CD4-positive, alpha-beta T cell treated with Interleukin-21 for 1 hour (primary cell): ENCODE measurements at regions not wholly inside any gene's neighbourhood (a gene's known extent, or its start where the extent isn't known, plus 50 kb on each side); places are given as distances from the start of the nearest gene placed in this dataset.
"Not testable (repeated sequence)": the region's sequence is repeated elsewhere in the genome, so short reads cannot be mapped to it uniquely, and the experiment has no call there.

Experiments
- DNase-seq: peaks from one replicate; pipeline ENCODE4 v3.0.0-alpha.2; 2020

DNA sequence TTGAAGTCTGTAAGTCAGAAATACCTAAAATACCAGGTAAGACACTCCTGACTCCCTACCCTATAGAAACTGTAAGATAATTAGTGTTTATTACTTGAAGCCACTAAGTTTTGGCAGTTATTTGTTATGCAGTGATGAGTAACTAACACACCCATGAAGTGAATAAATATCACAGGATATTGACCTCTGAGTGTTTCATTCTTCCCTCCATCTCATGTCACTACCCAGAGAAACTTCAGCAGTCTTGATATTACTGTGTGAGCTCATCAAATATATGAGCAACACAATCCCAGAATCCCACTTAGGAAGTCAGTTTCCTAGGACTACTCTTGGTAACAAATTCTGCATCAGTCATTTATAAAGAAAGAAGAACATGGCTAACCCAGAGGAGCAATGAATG lies 529.7 kb downstream of the FBXO15 start:
- no peak for DNase-seq

DNA sequence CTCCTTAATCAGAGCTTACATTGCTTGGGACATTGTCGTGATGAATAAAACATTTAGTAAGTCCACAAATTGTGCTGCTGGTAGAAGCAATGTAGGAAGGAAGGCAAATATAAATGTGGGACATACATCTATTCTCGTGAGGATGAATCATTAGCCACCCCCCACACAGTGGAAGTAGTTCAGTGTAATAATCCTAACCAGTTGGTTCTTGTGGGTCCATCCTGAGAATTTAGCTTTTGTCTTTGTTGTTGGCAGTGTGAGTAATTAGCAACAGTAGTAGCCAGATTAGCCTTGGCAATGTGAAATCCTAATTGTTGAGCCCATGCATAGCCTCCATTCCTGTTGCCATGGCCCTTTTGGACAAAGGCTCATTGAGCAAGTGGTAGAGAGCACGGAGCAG lies 532.1 kb downstream of the FBXO15 start:
- DNase-seq = no peak

DNA sequence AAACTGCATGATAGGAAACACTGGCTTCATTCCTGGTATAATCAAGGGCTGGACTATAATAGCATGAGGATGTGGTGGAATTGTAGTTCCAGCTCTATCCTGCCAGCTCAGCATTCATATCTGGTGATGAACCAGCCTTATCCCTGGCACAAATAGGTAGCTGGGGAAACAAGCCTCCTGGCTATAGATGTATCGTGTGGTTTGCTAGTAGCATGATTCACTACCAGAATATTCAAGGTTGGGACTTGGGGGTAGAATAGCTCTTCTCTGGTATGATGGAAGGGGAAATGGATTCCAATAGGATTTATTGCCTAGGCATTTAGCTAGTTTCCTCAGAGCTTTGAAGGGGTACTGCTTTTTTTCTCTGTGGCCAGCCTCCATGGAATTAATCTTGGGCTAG lies 532.8 kb downstream of the FBXO15 start:
- DNase-seq = no peak

DNA sequence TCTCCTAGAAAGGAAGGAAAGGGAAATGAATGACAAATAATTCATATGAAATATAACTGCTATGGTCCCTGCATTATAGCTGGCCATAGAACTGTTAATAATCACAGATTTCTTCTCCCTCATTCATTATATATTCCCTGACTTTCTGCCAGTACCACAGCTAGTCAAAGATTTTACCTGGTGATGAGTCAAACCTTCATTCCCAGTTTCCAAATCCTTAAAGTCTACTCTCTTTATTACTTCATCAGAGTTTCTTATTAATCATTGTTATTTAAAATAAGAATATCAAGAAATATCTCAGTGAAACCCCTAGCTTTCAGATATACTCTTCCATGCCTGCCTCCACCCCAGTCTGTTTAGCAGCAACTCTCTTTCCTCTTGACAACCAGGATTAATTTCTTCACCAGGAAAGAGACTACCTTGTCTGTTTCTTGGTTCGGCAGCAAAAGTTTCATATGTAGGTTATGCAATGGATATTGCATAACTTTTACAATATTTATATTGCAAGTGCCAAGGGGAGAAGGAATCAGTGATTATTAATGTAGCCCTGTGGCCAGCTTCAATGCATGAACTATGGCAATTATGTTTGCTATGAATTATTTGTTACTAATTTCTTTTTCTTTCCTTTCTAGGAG lies 533.8 kb downstream of the FBXO15 start:
- no peak for DNase-seq

DNA sequence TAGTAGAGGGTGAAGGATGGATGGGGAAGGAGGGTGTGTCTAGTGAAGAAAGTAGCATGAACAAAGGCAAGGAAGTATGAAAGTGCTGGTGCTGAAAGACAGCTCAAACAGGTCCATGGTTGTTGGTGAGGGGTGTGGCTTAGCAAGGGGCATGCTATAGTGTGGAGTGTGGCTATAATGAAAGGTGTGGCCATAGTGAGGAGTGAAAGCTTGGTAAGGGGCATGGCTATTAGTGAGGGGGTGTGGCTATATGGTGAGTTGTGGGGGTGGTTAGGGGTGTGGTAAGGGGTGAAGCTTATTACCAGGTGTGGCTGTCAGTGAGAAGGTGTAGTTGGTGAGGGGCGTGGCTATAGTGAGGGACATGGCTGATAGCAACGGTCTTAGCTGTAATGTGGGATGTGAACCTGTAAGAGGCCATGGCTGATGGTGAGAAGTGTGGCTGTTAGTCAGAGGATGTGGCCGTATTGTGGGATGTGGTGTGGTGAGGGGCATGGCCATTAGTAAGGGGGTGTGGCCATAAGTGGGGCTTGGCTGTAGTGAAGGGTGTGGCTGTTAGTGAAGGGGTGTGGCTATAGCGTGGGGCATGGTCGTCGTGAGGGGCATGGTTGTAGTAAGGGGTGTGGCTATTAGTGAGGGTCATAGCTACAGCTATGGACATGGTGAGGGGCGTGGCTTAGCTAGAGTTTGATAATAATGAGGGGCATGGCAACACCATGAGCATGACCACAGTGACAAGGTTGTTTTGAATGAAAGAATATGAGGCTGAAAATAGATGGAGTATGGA lies 549.6 kb downstream of the FBXO15 start:
- DNase-seq = no peak

DNA sequence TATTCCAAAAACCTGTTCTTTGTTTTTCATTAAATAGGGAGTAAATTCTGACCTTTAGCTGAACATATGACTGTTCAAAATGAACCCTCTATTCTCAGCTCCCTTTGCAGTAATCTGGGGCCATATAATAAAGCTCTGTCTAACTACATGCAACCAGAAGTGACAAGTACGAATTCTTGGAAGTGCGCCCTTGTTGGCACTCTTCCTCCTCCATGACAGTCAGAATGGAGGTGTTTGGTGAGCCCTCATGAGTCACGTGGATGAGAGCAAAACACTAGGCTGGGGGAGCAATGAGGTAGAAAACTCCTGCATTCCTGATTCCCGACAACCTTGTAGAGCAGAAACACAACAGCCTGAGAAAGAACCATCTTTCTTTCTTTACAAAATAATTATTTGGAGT lies 552.9 kb downstream of the FBXO15 start:
- DNase-seq = no peak

DNA sequence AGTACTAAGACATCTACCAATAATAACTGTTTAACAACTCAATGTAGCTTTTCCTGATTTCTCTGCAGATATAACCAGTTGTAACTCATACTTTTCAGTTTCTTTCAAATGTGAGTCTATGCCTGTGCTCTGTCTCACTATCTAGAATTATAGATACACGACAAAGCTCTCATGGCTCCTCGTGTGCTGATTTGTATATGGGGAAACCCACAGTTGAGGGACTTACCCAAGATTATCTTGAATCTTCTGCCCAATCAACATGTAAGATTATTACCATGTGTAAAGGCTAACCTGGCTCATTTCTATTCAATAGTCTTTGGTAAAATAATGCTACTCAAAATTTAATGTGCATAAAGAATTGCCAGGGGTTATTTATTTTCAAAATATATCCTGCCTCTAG lies 554.4 kb downstream of the FBXO15 start:
- DNase-seq = no peak

DNA sequence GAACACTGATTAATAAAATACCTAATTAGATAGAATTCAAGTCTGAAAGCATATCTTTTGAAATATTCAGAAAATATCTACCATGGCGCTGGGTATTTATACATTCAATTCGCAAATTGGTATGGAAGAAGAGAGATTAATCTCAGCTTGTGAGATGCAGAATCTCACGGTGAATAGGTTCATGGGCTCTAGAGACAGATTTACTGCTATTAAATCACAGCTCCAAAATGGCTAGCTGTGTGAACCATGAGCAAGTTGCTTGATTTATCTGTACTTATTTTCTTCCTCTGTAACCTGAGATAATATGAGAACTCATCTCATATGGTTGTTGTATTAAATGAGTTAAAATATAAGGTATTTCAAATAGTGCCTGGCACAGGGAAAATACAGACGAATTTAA lies 556.7 kb downstream of the FBXO15 start:
- no peak for DNase-seq

DNA sequence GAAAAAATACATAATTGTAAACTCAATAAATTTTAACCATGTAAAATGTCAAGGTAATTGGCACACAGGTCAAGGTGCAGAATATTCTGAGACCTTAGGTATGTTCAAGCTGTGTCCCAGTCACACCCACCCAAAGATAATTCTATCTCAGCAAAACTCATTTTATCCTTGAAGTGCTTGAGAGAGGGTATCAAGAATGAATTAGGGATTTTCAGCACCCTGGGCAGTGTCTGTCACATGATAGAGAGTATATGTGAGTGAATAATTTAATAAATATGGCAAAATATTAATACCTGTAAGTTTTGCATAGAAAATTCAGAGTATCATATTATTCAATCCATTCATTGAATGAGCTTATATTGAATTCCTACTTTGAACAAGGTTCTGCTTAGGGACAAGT lies 567.9 kb downstream of the FBXO15 start:
- DNase-seq = no peak

DNA sequence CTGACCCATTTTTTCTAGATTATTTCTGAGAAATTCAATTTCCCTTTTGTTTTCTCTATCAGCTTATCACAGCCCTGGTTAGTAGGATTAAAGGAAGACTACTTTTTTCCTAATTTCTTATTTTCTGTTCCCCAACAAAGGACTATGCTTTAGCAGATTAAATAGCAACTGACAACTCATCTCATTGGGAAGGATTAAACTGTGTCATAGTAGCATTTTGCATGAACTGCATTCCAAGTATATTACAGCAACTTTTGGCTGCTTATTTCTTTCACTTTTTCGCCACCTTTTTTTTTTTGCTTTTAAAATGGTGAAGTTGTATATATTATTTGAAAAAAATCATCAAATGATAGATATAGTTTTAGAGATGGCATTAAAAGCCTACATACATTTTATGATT lies 570.3 kb downstream of the FBXO15 start:
- no peak for DNase-seq

DNA sequence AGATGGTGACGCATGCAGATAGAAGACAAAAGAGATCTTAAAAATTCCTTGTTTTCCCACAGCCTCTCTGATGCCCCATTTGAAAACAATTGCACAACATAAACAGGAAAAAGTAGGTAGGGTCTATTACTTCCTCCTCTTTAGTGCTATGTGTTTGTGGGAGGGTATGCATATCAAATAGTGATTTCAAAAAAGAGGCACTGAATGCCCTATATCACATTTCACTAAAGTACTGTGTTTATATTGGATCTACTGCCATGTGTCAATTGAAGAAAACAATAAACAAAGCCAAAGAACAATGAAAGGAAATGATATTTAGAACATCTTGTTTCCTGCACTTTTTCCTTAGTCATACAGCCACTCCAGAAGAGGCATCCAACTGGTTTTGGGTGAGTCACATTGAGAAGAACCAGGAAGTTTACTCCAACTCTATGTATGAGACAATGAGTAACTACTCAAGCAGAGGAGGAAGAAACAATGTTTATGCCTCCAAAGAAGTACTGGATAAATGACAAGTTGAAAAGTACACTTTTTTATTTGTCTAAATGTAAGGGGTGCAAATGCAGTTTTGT lies 583.6 kb downstream of the FBXO15 start:
- DNase-seq = no peak

DNA sequence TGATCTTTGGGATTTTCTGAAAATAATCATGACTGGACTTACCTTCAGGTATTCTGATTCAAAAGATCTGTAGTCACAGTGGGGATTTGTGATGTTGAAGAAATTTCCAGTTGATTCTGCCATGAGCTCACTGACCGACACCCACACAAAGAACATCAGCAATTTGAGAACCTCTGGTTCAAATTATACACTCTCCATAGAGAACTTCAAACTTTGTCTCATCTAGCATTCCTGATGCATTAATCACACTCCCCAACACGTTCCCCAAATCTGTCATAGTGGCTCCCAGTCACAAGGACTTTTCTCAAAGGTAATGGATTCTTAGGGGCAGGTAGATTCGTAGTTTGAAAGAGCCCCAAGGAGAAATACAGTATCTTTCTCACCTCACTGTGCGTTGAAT lies 584.3 kb downstream of the FBXO15 start:
- DNase-seq = no peak

DNA sequence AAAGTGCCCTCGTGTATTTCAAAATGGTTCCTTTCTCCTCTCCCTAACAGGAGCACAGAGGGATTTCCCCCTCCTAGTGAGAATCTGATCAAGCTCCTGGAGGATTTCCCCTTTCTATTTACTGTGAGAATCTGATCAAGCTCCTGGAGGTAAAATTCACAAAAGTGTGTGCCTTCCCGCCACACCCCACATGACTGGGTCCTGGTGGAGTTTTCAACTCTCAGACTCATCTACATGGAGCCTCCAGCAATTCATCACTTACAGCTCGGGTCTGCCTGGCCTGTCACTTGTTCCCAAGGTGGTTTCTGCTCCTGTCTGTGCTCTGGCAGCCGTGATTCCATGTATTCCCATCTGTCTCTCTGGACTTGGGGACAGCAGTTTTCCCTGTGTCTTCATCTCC lies 590.7 kb downstream of the FBXO15 start:
- DNase-seq = no peak

DNA sequence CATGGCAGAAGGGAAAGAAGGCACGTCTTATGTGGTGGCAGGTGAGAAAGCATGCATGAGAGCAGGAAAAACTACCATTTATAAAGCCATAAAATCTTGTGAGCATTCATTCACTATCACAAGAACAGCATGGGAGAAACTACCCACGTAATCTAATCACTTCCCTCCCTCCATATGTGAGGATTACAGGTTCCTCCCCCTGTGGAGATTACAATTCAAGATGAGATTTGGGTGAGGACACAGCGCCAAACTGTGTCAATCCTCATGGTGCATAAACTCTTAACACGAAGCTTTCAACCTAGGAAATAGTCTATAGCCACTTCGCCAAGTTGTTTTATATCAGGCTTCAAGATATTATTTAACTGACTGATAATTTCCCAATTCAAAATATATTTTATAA lies 595.5 kb downstream of the FBXO15 start:
- DNase-seq = no peak

DNA sequence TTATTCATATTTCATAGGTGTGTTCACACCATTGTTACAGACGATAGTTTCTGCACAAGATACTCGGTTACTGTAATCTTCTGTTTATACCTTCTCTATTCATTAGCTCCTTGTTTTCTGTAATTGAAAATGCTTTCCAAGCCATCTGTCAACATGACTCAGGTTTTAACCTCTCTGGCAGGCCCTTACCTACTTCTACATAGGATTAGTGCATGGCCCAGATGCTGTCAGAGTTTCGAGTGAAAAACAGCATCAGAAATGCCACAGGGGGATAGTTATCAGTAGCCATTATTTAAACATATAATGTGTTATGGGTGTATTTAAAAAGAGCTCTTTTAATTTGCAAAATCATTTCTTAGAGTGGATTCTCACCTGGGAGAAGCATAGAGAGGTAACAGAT lies 596.4 kb downstream of the FBXO15 start:
- no peak for DNase-seq

DNA sequence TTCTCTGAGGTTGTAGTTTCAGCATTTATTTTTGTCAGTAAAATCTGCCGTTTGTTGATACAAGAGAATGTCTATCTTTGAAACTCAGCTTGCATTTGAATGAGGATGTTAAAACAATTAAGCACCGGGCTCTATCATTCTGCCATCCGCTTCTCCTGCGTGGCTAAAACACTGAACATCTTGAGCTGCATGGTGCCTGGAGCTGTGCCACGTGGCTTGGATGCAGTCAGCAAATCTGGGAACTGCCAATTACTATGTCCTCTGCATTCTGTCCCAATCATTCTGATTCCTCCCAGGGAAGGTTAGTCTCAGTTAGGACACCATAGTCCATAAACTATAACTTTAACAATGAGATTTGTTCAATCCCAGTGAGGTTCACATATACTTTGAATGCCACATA lies 598.4 kb downstream of the FBXO15 start:
- DNase-seq = no peak

DNA sequence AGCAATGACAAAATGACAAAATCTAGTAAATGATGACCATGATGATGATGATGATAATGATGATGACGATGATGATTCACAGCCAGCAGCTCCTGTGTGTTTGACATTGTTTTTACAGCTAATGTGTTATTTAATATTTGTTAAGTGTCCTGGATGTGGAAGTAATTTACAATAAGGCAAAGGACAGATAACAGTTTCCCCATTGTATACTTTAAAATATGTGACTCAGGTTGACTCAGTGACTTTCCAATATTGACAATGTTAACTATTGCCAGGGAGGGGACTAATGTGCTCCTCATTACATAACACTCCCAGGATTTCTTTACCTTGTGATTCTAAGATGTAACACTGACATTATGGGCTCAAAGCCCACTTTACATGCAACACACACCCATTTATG lies 602.2 kb downstream of the FBXO15 start:
- no peak for DNase-seq

DNA sequence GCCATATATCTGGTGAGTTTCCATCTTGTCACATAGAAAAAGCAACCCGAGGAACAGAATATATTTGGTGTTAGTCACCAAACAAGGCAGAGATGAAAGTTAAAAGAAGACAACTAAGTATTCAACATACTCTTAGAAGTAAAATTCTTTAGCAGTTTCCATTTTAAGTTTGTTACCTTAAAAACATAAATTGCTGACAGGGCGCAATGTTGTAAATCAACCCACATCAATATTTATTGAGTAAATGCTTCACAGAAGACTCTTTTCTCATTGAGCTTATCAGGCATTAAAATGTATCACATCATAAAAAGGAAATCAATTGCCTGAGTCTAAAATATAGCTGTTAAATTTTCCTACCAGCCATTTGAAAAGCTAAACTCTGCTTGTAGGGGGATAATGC lies 603.0 kb downstream of the FBXO15 start:
- DNase-seq = no peak

DNA sequence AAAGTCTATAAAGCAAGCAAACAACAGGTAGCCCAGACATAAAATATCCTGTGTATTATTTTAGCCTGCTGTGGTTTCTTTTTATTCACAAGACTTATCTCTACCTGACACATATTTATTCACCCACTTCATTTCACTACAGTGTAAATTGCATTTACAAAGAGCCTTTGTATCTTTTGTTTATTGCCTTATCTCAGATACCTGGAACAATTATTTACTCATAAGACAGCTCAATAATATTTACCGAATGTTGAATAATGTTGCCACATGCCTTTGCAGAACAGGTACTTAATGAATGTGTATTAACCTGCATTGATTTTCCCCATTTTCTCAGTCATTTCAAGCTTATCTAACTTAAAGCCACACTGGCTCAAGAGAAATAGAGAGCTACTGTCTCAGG lies 603.6 kb downstream of the FBXO15 start:
- DNase-seq = no peak

DNA sequence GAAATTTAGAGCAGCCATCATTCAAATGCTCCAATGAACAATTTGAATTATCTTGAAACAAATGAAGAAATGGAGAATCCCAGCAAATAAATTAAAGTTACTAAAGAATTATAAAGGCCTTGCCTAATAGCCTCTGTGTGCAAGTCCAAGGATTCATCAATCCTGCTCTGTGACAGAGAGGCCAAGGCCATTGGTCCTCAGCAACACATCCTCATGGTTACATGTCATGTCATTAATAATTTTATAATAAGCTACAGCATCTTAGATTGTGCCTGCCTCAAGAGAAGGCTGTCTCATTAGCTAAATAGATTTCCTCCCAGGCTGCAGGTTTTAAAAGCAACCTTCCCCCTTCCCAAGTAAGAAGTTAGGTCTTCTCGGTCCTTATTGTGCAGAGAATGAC lies 611.6 kb downstream of the FBXO15 start:
- DNase-seq = no peak

DNA sequence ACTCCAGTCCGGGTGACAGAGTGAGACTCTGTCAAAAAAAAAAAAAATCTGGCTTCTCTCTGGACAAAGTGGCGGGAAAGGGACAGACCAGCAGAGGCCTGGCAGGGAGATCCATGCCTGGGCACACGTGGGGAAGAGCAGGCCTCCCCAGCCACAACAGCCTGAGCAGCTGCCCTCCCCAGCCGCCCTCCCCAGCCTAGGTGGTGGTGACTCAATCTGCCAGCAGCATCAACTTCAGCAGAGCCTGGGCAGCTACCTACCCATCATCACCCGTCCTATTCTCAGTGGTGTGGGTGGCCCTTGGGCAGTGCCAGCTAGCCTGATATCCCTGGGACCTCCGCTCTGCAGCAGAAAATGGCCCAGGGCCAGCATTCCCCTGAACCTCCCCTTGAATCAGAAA lies 612.4 kb downstream of the FBXO15 start:
- DNase-seq = no peak

DNA sequence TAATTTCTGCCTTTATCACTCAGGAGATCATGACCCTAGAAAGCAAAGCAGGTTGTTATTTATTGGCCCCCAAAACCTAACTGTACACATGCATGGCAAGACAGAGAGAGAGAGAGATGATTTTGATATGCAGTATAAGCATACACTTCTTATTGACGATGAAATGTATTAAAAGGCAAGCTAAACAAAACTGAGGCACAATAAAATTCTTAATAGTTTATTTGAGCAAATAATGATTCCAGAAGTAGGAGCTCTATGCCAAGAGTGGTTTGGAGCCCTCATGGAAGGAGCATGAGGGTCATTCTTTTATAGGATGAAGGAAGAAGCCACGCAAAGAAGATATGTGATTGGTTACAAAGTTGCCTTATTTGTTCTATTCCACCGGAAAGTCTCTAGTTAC lies 616.0 kb downstream of the FBXO15 start:
- no peak for DNase-seq

DNA sequence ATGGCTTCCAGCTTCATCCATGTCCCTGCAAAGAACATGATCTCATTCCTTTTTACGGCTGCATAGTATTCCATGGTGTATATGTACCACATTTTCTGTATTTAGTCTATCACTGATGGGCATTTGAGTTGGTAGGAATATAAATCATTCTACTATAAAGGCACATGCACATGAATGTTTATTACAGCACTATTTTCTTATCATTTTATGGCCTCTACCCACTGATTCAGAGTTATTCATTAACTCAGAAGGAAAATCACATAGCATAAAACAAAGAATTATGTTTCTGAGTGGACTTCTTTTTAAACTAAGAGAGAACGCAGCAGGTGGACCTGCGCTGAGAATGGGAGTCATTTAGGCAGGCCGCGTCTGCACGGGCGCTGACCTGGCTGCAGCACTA lies 619.6 kb downstream of the FBXO15 start:
- DNase-seq = no peak

DNA sequence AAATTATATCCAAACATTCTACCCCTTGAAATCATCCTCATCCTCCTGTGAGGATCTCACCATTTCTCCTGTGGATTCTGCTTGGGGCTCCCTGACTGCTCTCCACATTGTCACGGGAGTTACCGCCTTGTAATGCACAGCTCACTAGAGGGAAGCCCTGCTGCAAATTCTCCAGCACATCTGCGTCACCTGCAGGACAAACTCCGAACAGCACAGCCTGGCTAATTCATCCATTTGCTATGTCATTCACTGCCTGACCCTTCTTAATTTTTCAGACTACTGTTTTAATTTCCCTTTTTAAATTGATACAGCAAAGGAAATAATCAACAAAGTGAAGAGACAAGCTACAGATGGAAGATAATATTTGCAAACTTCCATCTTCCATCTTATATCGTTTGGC lies 627.4 kb downstream of the FBXO15 start:
- DNase-seq = no peak

DNA sequence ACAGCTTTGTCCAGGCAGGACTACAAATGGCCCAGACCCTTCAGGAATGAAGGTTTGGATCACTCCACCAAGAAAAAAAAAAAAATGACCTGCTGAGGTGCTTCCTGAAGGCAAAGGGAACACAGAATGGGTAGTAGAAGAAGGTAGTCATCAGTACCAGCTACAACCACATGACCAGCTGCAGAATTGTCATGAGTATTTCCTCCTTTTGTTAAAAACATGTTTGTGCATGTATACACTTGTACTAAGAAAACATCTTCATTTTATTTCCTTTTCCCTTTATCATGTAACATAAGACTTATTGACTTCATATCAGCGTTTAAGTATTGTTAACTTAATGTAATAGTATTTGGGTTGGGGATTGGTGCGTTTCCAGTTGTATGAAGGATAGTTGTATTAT lies 631.6 kb downstream of the FBXO15 start:
- not testable (repeated sequence) for DNase-seq
